Astrocyte (in vitro differentiated cells and primary cell): ENCODE measurements at regions not wholly inside any gene's neighbourhood (a gene's known extent, or its start where the extent isn't known, plus 50 kb on each side); places are given as distances from the start of the nearest gene placed in this dataset.

Experiments
- DNase-seq: peaks from one replicate; pipeline ENCODE4 v3.0.0-alpha.2; 2010; ENCODE audit warnings: low read depth
- FAIRE-seq: peaks from 2 replicates; lab custom pipeline; 2011; peaks lifted over from hg19 to GRCh38; lab: Jason Lieb, UNC
- H2AFZ ChIP-seq: 2 replicates; pipeline ENCODE4 v1.6.0; 2012; ENCODE audit warnings: low read depth, low read length, inconsistent platforms
- H3K27ac ChIP-seq: 2 replicates; pipeline ENCODE4 v1.5.1; 2011; ENCODE audit warnings: low read depth, low read length, inconsistent platforms
- H3K27me3 ChIP-seq: 2 replicates; pipeline ENCODE4 v1.6.0; 2011; ENCODE audit warnings: low read length, inconsistent platforms; ENCODE audit not compliant: insufficient read depth
- H3K36me3 ChIP-seq: 2 replicates; pipeline ENCODE4 v1.5.1; 2011; ENCODE audit warnings: low read length, inconsistent platforms; ENCODE audit not compliant: insufficient read depth
- H3K4me1 ChIP-seq: 2 replicates; pipeline ENCODE4 v1.5.1; 2011; ENCODE audit warnings: low read length, inconsistent platforms; ENCODE audit not compliant: insufficient read depth
- H3K4me2 ChIP-seq: 2 replicates; pipeline ENCODE4 v1.6.0; 2012; ENCODE audit warnings: low read length, inconsistent platforms
- H3K4me3 ChIP-seq: 2 replicates; pipeline ENCODE4 v1.5.1; 2011; ENCODE audit warnings: low read depth, mild to moderate bottlenecking, low read length, inconsistent platforms; ENCODE audit not compliant: insufficient read depth
- H3K79me2 ChIP-seq: 2 replicates; pipeline ENCODE4 v1.6.0; 2012; ENCODE audit warnings: mild to moderate bottlenecking, low read length, inconsistent platforms; ENCODE audit not compliant: insufficient read depth
- H3K9ac ChIP-seq: 2 replicates; pipeline ENCODE4 v1.6.0; 2012; ENCODE audit warnings: mild to moderate bottlenecking, low read length, inconsistent platforms
- H3K9me3 ChIP-seq: 2 replicates; pipeline ENCODE4 v1.5.1; 2012; ENCODE audit warnings: low read depth, mild to moderate bottlenecking, low read length, inconsistent platforms; ENCODE audit not compliant: insufficient read depth
- H4K20me1 ChIP-seq: 2 replicates; pipeline ENCODE4 v1.6.0; 2012; ENCODE audit warnings: low read length, inconsistent platforms; ENCODE audit not compliant: insufficient read depth
- H3K27ac Mint-ChIP-seq: one replicate; pipeline ENCODE4 v1.8.0; 2021; ENCODE audit warnings: mild to moderate bottlenecking, mixed read lengths; ENCODE audit not compliant: unreplicated experiment
- H3K27me3 Mint-ChIP-seq: one replicate; pipeline ENCODE4 v1.8.0; 2021; ENCODE audit warnings: low read depth, mixed read lengths; ENCODE audit not compliant: unreplicated experiment
- H3K36me3 Mint-ChIP-seq: one replicate; pipeline ENCODE4 v1.8.0; 2021; ENCODE audit warnings: low read depth, mixed read lengths; ENCODE audit not compliant: unreplicated experiment
- H3K4me1 Mint-ChIP-seq: one replicate; pipeline ENCODE4 v1.8.0; 2021; ENCODE audit warnings: low read depth, mixed read lengths; ENCODE audit not compliant: unreplicated experiment
- H3K4me3 Mint-ChIP-seq: one replicate; pipeline ENCODE4 v1.8.0; 2021; ENCODE audit warnings: mild to moderate bottlenecking, moderate library complexity, mixed read lengths; ENCODE audit not compliant: unreplicated experiment
- H3K9me3 Mint-ChIP-seq: one replicate; pipeline ENCODE4 v1.8.0; 2021; ENCODE audit warnings: mild to moderate bottlenecking, mixed read lengths; ENCODE audit not compliant: unreplicated experiment
- EZH2 ChIP-seq: IDR thresholded peaks from 2 replicates; pipeline ENCODE4 v1.6.1; 2012; ENCODE audit warnings: mild to moderate bottlenecking, low read length, inconsistent platforms; ENCODE audit not compliant: insufficient read depth
- TF ChIP-seq, protein P1 (sequence below): IDR thresholded peaks from 2 replicates; pipeline ENCODE4 v1.5.1; 2011; ENCODE audit warnings: low read depth, mild to moderate bottlenecking, inconsistent platforms, low read length, moderate library complexity; ENCODE audit not compliant: insufficient read depth

GRCh38 chr6:137661601-137662000 lies 167.4 kb upstream of the OLIG3 start:
- DNase-seq (no peak), FAIRE-seq (no peak)
- Mint-ChIP-seq H3K4me3 (no peak overlapping the region), H3K27me3 (no peaks in the 10 kb centered on the region), H3K36me3 (no peaks in the 10 kb centered on the region), H3K27ac (no peak overlapping the region), H3K9me3 (peaks cover 2% of the 10 kb centered on the region), H3K4me1 (peaks cover 3% of the 10 kb centered on the region)
- Histone ChIP-seq H3K36me3 (no peaks in the 10 kb centered on the region), H3K4me2 (no peak overlapping the region), H3K27ac (no peak overlapping the region), H3K9me3 (no peaks in the 10 kb centered on the region), H3K9ac (no peak overlapping the region), H3K4me3 (no peak overlapping the region), H3K4me1 (no peaks in the 10 kb centered on the region), H3K27me3 (no peaks in the 10 kb centered on the region), H4K20me1 (no peaks in the 10 kb centered on the region), H2AFZ (no peak overlapping the region), H3K79me2 (no peaks in the 10 kb centered on the region)
- TF ChIP-seq, protein P1, sequence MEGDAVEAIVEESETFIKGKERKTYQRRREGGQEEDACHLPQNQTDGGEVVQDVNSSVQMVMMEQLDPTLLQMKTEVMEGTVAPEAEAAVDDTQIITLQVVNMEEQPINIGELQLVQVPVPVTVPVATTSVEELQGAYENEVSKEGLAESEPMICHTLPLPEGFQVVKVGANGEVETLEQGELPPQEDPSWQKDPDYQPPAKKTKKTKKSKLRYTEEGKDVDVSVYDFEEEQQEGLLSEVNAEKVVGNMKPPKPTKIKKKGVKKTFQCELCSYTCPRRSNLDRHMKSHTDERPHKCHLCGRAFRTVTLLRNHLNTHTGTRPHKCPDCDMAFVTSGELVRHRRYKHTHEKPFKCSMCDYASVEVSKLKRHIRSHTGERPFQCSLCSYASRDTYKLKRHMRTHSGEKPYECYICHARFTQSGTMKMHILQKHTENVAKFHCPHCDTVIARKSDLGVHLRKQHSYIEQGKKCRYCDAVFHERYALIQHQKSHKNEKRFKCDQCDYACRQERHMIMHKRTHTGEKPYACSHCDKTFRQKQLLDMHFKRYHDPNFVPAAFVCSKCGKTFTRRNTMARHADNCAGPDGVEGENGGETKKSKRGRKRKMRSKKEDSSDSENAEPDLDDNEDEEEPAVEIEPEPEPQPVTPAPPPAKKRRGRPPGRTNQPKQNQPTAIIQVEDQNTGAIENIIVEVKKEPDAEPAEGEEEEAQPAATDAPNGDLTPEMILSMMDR: peak; percentile 41
- TF ChIP-seq EZH2: no peak

GRCh38 chr6:137664183-137664582 lies 170.0 kb upstream of the OLIG3 start:
- H3K27ac Mint-ChIP-seq: no peak overlapping the region
- no peak for FAIRE-seq
- Histone ChIP-seq H3K27ac (no peak overlapping the region), H3K4me3 (no peak overlapping the region), H2AFZ (no peak overlapping the region), H3K79me2 (no peaks in the 10 kb centered on the region), H3K36me3 (no peaks in the 10 kb centered on the region), H3K4me2 (no peak overlapping the region), H3K4me1 (no peaks in the 10 kb centered on the region), H3K9ac (no peak overlapping the region), H3K27me3 (no peaks in the 10 kb centered on the region), H3K9me3 (no peaks in the 10 kb centered on the region), H4K20me1 (no peaks in the 10 kb centered on the region)
- H3K36me3 Mint-ChIP-seq: no peaks in the 10 kb centered on the region
- peaks cover 2% of the 10 kb centered on the region for H3K4me1 Mint-ChIP-seq
- TF ChIP-seq, protein P1: no peak
- TF ChIP-seq EZH2: no peak
- no peaks in the 10 kb centered on the region for H3K27me3 Mint-ChIP-seq
- no peak overlapping the region for H3K4me3 Mint-ChIP-seq
- H3K9me3 Mint-ChIP-seq: no peaks in the 10 kb centered on the region
- no peak for DNase-seq

DNA sequence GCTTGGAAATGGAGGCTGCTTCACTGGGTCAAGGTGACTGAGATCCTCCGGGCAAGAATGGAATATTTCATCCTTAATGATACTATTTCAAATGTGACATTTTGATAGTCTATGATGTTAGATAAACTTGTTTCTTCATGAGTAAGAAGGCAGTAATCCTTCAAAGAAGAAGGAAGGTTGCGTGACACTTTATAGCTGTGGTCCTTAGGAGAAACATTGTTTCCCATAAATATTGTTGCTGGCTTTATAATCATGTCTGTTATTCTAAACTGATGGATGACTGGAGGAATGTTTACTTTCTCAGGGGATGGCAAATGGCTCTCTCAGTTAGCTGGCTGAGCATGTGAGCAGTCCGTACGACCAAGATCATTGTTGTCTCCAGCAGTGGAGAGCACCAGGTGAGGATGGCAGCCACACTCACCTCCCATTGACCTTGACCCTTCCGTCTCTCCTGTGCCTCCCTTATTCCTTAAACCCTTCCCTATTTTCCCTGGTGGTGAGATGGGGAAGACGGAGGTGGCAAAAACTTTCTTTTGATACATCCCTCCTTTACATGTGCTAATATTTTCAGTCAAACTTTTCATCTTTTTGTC lies 171.2 kb upstream of the OLIG3 start:
- Histone ChIP-seq H4K20me1 (no peaks in the 10 kb centered on the region), H2AFZ (no peak overlapping the region), H3K27ac (no peak overlapping the region), H3K36me3 (no peaks in the 10 kb centered on the region), H3K4me3 (no peak overlapping the region), H3K9ac (no peak overlapping the region), H3K79me2 (no peaks in the 10 kb centered on the region), H3K27me3 (no peaks in the 10 kb centered on the region), H3K9me3 (no peaks in the 10 kb centered on the region), H3K4me2 (no peak overlapping the region), H3K4me1 (no peaks in the 10 kb centered on the region)
- Mint-ChIP-seq H3K4me3 (no peak overlapping the region), H3K27ac (no peak overlapping the region), H3K36me3 (no peaks in the 10 kb centered on the region), H3K9me3 (peaks cover 2% of the 10 kb centered on the region), H3K4me1 (no peaks in the 10 kb centered on the region), H3K27me3 (no peaks in the 10 kb centered on the region)
- no peak for DNase-seq
- TF ChIP-seq EZH2: no peak
- TF ChIP-seq, protein P1: no peak
- no peak for FAIRE-seq
